HG03066 (cell line): ENCODE measurements at regions not wholly inside any gene's neighbourhood (a gene's known extent, or its start where the extent isn't known, plus 50 kb on each side); places are given as distances from the start of the nearest gene placed in this dataset.

Experiments
- ATAC-seq: cut with Tn5 transposase; IDR thresholded peaks from one replicate; pipeline ENCODE4 v1.9.1; 2021; ENCODE audit warnings: low read depth; ENCODE audit not compliant: unreplicated experiment

DNA sequence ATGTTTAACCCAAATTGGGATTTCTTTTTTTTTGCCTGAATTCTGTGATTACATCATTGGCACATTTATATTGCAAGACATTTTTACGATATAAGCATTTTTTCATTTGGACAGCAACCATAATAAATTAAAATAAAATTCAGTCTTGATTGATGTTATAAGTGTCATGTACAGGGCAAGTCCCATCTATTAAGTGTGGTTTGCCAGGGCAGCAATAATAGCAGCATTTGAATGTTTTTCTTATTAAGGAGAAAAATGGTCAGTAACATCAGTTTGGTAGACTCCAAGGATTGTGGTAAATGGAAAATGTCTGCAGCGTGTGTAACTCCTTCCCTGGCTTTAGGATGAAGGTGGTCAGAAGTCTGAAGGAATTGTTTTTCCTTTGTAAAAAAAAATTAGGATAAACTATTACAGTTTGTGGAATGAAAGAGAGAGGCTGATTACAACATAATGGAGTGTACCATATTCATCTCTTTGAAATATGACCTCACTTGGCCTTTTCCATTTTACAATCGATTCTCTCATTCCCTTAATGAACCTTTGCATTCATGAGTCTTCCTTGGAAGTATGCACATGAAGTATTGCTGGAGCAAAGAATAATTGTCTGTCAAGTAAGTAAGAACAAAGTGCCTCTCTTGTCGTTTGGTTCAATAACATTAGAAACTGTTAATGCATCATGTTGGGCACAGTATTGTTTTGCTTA is 405.4 kb upstream of the THRB start:
- no peak for ATAC-seq

- no peak for ATAC-seq
Observed at GRCh38 chr3:24905266-24905665, 410.6 kb upstream of the THRB start.

DNA sequence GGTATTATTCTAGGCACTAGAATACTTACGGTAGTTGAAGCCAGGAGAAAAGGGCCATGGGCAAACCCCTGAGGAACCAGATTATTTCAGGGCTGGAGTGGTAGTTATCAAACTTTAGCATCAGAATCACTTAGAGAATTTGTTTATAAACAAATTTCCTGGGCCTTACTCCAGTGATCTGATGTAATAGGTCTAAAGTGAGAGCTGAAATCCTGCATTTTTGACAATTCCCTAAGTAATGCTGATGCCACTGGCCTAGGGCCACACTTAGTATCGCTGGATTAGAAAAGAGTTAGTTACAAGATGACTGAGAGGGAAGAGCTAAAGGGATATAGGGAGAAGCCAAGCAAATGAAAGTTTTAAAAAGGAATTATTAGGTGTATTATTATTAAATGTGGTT is 412.5 kb upstream of the THRB start:
- ATAC-seq: no peak

DNA sequence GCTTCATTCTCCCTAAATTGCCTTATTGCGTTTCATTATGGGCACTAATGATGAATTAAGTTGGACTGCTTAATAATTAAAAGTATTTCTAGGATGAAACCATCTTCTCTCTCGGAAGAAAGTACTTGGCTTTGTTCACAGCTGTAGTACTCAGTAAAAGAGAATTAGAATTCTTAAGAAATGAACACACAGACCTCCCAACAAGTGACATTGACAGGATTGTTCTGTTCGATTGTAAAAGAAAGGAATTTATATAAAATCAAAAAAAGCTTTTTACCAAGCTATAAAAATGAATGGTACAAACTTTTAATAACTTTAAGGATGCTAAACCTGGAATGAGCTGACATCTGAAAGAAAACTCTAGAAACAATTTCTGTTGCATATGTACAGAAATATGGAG is 416.4 kb upstream of the THRB start:
- ATAC-seq: no peak

DNA sequence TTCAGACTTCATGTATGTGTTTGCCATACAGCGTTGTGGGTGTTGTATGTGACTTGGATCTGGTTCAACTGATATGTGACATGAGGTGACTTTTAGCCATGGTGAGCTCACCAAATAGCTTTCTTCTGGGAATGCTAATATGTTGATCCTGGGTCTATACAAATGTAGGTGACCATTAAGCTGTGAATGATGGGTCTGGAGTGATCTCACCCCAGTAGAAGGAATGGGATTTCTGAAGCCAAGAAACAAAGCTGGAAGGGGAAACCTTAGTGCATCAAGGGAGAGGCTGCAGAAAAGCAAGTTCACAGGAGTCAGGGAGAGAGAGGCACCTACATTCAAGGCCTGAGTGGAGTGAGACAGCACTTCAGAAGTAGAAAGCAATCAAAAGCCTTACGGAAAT is 421.0 kb upstream of the THRB start:
- ATAC-seq: no peak

GRCh38 chr3:24917908-24918307 is 423.3 kb upstream of the THRB start:
- ATAC-seq: no peak

- no peak for ATAC-seq
Observed at GRCh38 chr3:24923570-24923969, 428.9 kb upstream of the THRB start.

DNA sequence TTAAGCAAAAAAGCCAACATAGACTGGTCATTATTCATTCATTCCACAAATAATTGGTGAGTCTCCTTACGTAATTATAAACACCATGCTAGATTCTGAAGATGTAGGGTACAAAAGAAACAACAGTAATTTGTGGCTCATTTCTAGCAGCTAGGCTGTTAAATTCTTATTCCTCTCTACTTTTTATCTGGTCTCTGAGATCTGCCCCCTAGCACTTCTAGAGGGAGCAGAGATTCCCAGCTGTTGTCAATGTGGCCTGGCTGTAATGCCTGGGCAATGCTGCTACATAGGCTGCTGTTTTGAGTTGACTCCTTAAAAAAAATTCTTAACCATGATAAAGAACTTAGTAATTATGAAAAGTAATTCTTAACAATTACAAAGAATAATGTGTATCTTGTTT is 434.9 kb upstream of the THRB start:
- ATAC-seq: no peak

DNA sequence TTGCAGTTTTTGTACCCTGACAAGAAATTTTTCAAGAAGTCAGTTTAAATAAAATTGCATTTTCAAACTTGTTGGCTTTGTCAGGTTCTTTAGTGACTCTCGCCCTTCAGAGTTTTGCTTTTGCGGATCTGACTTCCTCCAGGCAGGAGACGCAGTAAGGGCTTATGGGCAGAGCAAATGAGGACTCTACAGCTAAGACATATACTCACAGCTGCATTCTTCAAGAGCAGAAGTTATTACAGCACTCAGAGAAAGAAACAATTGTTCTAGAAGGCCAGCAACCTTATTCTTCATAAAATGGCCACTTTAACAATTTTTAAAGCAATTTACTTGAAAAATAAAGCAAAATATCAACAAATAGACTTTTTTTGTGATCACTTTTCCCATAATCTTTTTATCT is 438.8 kb upstream of the THRB start:
- ATAC-seq: no peak

DNA sequence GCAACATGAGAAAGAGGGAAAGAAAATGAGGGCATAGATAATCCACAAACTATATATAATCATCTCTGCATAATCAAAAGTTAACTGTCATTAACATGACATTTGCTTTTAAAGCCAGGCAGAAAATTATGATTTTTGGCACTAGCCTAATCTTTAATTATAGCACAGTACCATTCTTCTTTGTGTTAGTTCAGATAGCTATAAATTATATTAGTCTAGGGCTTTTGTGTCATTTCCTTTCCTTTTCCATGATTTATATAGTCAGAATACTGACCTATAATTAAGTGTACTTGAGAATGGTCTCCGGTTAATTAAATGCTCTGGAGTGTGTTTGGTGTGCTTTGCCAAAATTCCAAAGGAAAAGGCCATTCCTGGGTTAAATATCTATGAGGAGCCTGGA is 441.9 kb upstream of the THRB start:
- no peak for ATAC-seq

- ATAC-seq: no peak
Observed at GRCh38 chr3:24937228-24937627, 442.6 kb upstream of the THRB start.

DNA sequence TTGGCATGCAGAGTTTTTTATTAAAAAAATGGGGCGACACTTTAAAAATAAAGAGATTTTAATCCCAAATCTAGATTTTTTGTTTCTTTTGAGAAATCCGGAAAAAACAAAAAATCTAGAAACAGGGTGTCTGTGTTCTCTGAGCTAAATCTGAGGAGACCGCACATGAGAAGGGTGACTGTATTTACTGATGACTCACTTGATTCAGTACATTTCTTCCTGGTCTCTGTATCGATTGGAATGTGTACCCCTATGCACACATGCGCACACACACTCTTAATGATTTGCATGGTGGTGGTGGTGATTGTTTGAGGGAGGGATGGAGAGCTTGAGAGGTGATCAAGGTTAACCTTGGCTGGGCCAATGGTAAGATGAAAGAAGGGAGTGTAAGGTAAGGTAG is 443.1 kb upstream of the THRB start:
- ATAC-seq: no peak

DNA sequence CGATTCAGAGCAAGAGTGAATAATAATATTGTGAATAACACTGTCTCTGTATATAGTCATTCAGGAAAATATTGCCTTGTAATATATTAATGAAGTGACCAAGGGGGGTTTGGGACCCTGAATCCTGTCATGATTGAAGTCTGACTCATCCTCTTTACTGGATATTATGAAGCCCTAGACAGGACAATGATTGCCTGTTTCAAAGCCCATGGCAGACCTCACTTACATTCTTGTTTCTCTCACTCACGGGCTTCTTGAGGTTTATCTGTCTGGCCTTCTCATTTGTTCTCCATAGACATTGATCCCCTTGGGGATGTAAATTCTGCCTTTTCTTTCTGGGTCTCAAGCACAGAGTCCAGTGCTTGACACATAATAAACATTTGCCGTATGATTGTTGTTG is 449.3 kb upstream of the THRB start:
- ATAC-seq: no peak

- ATAC-seq: no peak
Observed at GRCh38 chr3:24944805-24945520, 450.3 kb upstream of the THRB start.

GRCh38 chr3:24945563-24945962 is 450.9 kb upstream of the THRB start:
- no peak for ATAC-seq

GRCh38 chr3:24947103-24947502 is 452.5 kb upstream of the THRB start:
- no peak for ATAC-seq

DNA sequence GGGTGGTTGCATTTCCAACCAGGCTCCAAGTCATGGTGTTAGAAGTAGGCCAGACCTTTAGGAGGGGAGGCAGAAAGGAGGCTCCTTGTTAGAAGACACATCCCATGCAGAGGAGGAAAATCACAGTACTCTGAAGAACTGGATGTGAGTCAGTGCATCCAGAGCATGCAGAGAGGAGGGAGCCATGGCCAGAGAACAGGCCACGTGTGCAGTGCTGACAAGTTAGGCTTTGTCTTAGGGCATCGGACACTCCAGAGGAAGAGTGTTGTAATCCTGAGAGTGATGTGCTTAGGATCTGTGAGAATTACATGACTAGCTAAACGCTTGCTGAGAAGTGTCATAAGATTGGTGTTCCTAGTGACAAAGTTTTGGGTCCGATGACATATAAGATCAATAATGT is 456.5 kb upstream of the THRB start:
- ATAC-seq: no peak

- no peak for ATAC-seq
Observed at GRCh38 chr3:24952388-24952787, 457.7 kb upstream of the THRB start.

- no peak for ATAC-seq
Observed at GRCh38 chr3:24953060-24953771, 458.6 kb upstream of the THRB start.

DNA sequence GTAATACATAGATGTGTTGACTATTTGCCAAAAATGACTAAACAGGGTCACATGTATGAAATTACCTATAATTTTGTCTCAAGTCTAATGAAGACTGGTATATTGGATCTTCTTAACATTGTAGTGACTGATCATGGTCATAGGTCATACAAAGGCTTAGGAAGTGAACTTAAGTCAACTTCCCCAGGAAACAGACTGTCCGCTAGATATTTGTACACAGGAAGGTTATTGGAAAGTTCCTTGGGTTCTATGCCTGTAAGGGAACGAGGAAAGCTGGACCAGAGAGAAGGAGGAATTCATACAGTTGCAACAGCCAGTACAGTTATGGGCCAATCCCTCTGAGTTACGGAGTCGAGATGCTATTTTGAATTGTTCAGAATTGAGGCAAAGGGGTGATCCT is 462.0 kb upstream of the THRB start:
- no peak for ATAC-seq

- ATAC-seq: no peak
Observed at GRCh38 chr3:24958271-24958670, 463.6 kb upstream of the THRB start.

DNA sequence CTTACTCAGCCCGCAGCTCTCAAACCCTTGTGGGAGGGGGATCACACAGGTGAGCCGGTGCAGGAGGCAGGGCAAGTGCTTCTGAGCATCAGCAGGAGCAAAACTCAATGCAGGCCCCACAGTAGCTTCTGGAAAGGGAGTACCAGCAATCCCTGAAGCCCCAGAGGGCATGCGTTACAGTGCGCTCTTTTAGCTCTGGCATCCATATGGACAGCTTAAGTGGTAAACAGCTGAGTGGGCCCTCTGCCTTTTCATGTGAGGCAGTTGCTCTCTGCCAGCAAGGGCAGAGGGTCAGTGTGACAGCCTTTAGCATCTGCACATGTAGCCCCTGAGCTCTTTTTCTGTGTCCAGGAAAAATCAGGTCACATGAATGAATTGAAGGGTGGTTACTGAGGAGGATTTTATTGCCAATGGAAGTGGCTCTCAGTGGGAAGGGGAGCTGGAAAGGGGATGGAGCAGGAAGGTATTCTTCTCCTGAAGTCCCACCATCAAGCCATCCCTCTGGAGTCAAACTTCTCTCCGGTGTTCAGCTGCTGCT is 464.3 kb upstream of the THRB start:
- no peak for ATAC-seq
